ENCODE measurements at regions not wholly inside any gene's neighbourhood (a gene's known extent, or its start where the extent isn't known, plus 50 kb on each side); places are given as distances from the start of the nearest gene placed in this dataset.
A peak's percentile ranks its signal among the peaks of the same experiment; 100 is the strongest.
"Not testable (repeated sequence)": the region's sequence is repeated elsewhere in the genome, so short reads cannot be mapped to it uniquely, and the experiment has no call there.

DNA sequence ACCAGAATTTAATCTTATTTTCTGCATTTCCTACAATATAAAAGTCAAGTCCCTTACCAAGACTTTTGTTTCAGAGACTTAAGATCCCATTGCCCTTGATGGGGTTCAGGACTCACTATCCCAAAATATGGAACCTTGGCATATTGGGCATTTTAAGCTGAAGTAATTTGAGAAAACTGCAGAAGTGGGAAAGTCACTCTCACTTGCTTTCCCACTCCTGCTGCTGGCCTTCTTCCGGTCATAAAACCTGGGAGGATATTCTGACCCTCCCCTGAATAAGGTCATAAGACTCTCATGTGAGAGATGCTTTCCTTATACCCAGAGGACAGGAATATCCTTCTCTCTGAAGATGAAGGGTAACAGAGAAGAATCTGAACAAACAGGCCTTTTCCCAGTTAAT, 92.8 kb upstream of the IFNGR1 start:
- DNase-seq (ENCODE audit: low spot score) (no peak), FAIRE-seq (no peak)

DNA sequence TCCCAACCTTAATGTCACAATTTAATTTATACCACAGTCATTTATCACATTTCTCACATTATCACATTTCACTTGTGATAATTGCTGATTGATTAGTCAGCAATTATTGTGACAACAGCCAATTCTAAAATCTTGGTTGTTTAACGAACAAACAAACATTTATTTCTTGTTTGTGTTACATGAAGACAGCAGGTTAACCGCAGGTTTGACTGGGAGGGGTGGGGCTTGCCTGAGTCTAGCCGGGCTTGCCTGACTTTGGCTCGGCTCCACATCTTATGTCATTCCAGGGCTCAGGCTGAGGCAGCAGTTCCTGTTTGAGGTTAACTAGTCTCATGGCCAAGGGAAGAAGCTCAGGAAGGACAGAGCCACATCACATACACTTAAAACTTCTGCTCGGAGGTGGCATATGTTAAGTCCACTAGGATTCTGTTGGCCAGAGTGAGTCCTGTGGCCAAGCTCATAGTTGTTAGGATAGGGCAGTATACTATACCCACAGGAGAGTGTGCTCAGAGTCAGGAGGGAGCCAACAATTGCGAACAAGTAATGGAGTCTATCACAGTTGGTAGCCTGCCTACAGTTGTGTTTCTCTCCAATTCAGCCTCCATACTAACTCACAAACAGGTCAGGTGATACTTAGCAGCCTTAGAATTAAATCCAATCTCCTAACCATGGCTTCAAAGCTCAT, 90.0 kb upstream of the IFNGR1 start:
- FAIRE-seq: peak; percentile 82
- peak; percentile 88 for DNase-seq (ENCODE audit: low spot score)

DNA sequence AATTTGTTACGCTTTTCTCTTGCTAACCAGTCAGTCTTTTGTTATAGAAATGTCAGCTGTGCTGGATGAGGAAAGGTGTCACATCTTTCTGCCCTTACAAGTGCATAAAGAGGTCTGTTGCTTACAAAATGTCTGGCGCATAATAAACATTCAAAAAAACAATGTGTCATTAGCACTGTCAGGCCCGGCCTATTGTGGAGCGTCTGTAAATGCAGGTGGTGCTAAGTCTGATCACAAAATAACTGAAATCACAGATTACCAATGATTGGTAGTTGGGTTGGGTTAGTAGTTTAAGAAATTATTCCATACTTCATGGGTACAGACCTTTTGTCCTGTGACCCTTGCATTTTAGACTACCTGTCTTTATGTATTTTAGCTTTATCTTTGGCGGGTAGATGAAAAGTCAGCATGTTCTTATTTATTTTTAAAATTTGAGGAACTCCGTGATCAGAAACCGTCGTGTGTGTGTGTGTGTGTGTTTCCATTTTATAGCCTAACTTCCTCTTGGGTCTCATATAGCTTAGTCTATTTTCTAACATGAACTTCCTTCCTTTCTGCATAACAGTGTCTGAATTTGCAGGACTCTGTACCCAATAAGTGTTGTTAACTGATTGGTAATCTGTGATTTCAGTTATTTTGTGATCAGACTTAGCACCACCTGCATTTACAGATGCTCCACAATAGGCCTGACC, 88.1 kb upstream of the IFNGR1 start:
- DNase-seq (ENCODE audit: low spot score) (no peak), FAIRE-seq (no peak)

DNA sequence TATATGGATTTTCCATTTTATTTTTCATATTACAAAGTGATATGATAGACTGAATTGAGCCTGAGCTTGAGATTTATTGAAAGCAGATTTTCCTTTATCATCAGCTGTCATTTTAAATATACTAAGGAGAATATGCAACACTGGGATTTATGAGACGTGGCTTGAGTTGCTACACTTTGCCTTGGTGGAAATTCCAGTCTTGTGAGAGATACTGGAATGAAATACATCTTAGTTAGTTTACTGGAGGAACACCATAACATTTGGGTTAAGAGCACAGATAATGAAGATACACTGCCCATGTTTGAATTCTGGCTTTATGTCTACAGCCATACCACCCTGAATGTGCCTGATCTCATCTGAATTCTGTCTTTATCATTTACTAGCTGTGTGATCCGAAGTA, 86.5 kb upstream of the IFNGR1 start:
- FAIRE-seq: no peak
- DNase-seq (ENCODE audit: low spot score): no peak

DNA sequence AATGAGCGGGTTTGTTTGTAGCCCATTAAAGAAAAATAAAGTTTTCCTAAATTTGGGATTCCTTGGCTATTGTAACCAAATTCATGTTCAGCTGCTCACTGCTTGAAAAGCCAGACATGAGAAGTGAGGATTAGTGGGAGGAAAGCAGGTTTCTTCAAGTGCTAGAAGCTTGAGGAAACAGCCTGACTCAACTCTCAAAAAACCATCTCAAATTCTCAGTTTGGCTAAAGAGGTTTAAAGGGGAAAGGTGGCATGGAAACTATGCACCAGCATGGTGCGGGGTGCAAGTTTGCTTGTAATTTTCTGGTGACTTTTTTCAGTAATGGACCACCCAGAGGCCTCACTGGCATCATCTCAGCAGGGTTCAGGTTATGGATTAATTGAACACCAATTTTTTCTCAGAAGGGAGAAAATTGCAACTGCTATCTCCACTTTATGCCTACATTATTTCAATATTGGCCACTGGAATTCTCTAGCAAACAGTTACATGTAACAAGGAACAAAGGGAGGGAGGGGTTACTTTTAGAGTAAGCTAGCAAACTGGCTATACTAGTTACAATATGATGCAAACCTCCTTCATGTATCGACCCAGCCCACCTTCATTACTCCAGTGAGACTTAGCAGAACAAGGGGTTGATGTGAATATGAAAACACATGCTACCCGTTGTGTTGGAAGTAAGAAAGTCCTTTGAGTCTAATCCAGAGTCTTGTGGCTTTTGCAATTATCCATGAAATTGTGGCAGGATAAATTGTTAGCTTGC, 85.0 kb upstream of the IFNGR1 start:
- DNase-seq (ENCODE audit: low spot score) (no peak), FAIRE-seq (no peak)

DNA sequence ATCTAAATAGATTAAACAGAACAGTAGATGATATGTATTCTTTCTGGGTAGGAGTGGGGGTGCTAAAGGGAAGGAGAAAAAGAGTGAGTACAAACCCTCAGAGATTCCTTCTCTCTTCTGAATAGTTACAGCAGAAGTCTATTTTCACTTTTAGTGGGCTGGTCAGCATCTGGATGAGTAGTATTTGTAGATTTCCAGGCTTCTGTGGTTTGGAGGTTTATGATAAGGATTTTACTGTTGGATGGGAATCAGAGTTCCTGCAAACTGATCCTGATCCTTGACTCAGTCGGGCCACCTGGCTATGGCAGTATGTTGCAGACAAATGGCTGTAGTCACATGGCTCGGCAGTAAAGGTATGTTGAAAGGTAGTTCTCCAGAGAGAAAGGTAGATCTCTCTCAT, 84.3 kb upstream of the IFNGR1 start:
- FAIRE-seq: no peak

DNA sequence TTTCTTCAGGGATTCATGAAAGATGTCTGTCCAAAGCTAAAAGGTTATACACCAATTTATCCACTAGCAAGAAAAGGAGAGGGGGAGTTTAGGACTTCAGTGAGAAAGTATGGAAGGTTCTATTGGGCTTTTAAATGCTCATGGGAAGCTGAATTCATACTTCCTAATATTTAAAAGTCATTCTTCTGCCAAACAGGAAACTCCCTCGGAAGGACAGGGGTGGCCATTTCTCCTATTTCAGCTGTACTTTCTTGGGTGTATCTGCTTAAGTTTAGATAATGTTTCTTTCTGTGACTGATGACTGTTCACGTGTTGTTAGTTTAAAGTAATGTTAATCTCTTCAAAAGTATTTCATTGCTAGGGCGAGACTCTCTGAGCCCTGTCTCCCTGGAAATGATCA, 80.5 kb upstream of the IFNGR1 start:
- no peak for FAIRE-seq
- DNase-seq (ENCODE audit: low spot score): no peak

More for the DNA sequence above, 84.3 kb upstream of the IFNGR1 start:
- DNase-seq (ENCODE audit: low spot score): no peak

DNA sequence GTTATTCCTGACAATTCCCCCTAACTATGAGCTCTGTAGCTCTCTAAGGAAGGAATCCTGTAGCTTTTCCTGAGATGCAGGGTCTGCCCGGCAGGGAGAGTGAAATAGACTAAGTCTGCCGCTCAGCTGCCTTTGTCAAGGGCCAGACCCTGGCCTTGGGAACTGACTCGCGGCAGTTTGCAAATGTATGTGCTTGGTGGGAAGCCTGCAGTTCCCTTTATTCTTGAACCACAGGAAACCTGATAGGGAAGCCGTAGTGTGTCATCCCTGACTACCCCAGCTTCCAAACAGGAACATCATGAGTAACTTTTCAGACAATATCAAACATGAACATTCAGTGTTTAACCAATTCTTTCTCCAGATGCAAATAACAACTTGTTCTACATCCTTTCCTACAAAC, 78.7 kb upstream of the IFNGR1 start:
- FAIRE-seq (no peak), DNase-seq (ENCODE audit: low spot score) (no peak)

DNA sequence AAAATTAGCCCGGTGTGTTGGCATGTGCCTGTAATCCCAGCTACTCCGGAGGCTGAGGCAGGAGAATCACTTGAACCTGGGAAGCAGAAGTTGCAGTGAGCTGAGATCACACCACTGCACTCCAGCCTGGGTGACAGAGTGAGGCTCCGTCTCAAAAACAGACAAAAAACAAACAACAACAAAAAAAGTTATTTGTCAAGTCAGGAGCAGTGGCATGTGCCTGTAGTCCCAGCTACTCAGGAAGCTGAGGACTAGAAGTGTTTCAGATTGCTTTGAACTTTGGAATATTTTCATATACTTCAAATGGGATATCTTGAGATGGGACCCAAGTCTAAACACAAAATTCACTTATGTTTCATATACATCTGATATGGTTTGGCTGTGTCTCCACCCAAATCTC, 73.1 kb upstream of the IFNGR1 start:
- not testable (repeated sequence) for FAIRE-seq; DNase-seq (ENCODE audit: low spot score)

DNA sequence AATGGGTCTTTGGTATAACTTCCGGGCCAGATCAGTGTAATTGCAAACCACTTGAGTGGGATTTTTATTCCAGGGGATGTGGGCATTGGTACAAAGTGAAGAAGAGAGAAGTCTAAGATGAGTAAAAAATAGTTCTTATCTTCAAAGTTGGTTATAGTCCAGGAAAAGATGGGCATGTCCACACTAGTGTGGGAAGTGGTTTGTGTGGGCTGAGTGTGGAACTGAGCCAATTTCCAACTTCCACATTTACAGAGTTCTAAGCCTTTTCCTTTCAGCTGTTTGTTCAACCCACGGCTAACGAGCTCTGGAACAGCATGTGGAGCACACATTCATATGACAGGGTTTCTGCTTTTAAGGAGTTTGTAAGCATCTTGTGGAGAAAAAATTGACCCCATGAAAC, 72.3 kb upstream of the IFNGR1 start:
- FAIRE-seq: no peak
- no peak for DNase-seq (ENCODE audit: low spot score)

DNA sequence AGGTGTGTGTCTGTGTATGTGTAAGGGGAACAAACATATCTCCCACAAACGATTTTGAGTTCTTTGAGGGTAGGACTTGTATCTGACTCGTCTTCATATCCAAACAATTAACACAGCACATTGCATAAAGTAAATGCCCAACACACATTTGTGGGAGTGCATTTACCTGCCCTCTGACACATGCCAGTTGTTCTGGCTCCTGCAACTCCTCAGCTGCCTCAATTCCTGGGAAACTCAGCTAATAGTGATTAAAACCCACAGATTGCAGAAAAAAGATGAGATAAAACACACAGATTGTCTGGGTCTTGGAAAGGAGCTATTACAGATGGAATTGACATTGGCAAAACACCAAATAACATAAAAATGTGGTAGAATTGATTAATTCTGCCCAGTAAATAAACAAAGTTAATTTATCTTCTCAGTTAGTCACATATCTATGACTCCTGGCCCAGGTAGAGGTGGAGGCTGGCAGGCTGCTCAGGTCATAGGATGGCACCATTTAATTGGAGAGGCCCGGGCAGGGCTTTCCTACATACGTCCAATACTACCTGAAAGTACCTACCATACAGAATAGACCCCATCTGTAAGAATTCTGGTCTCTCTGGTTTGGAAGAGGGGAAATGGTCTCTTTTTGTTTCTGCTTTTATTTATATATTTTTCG, 71.5 kb upstream of the IFNGR1 start:
- FAIRE-seq: no peak
- no peak for DNase-seq (ENCODE audit: low spot score)

DNA sequence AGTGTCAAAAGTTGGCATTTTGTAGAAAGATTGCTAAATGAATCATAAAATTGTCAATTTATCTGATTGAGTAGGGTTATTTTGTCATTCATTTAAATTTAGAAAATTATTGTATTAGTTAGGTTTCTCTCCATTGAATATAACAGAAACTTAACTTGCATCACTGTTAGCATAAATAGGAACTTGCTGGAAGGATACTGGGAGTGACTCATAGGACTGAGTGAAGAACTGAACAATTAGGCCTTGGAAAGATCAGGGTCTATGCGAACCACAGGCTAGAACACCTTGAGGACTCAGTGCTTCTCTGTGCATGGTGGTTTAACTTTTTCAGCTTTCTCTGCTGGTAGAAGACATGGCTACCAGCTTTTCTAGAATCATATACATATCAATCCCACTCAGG, 67.7 kb upstream of the IFNGR1 start:
- DNase-seq (ENCODE audit: low spot score) (no peak), FAIRE-seq (no peak)

DNA sequence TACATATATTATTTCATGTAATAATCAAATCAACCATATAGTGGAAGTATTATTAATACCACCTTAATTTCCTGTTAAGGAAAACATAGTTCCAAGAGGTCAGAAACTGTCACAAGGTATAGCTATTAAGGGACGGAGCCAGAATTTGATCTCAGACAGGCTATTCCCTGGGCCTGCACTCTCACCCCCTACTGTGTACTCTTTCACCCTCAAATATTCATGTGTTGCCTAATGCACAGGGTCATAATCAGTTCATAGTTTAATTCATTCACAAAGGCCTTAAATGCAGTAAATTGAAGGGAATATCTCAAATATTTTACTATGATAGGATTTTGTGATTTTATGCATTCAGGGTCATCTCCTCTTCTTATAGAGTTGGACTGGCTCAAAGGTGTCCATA, 67.2 kb upstream of the IFNGR1 start:
- no peak for FAIRE-seq

DNA sequence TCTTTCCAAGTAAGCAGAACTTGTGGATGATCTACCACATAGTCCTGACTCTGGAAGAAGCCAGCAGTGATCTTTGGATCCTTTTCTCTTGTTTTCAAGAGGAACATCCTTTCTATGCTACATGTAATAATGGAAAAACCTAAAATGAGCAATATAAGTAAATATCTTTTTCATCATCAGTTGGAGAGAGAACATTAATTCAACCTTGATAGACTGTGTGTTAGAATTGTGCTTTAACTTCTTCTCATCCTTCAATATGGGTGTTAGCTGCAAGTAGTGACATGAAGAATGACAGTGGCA, 65.6 kb upstream of the IFNGR1 start:
- DNase-seq (ENCODE audit: low spot score): no peak

More for the DNA sequence above, 67.2 kb upstream of the IFNGR1 start:
- no peak for DNase-seq (ENCODE audit: low spot score)

DNA sequence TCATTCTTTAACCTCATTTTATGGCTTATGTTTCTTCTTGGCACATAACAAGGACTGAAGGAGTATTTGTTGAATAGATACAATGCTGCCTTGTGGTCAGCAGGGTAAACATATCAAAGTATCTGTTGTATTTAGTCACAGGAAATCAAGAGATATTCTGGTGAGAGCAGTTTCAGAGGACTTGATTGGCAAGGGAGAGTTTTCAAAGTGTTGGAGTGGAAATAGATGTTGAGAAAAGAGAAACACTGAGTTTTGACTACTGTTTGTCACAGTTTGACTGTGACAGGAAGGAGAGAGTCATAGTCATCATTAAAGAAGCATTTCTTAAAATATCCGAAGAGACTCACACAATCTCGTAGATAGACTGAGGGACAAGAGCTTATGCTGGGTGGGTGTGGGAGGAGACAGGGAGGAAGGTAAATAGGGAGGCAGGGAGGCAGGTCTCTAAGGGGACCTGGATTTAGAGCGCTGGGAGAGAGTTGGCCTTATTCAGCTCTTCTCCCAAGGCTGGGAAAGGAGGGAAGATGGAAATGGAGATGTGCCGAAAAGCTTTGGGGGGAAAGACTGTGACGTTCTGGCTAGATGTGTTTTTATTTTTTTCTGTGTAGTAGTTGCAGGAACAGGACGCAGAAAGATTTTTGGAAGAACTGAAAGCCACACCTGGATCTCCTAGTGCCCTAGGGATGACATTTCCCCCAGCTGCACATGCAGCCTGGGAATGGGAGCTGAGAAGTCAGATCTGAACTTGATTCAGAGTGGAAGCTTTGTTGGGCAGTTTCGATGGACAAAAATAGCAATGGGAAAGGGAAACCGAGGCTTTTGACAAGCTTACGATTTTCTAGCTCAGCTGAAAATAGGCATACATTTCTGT, 65.0 kb upstream of the IFNGR1 start:
- no peak for FAIRE-seq
- peak; percentile 35 for DNase-seq (ENCODE audit: low spot score)

More for the DNA sequence above, 65.6 kb upstream of the IFNGR1 start:
- no peak for FAIRE-seq

DNA sequence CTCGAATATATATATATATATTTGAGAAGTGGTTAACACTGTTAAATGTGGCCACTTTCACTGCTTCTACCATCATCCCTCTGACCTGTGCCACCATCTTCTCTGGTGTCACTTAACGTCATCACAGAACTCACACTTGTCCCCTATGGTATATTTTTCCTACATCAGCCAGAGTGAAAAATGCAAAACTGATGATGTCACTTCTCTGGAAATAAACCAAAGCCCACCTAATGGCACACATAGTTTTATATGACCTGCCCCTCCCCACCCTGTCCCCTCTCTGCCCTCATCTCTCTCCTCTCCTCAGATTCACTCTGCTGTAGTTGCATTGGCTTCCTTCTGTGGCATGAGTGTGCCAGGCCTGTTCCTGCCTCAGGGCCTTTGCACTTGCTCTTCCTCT, 63.9 kb upstream of the IFNGR1 start:
- no peak for FAIRE-seq
- no peak for DNase-seq (ENCODE audit: low spot score)

DNA sequence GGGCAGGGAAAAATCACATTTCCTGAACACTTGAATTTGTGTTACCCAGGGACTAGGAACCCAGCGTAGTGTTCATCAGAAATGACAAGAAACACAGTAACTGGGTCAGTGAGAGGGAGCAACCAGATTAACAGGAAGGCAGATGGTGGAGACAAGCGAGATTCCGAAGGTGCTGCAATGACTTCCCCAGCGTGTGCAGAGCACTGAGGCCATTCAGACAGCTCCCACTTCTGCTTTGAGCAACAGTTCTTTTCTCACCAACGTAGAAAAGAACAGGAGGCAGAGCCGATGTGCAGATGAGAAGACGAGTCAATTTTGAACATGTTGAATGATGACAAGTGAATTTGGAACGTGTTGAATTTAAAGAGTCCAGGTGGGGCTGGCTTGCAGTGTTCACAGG, 63.1 kb upstream of the IFNGR1 start:
- FAIRE-seq: no peak

DNA sequence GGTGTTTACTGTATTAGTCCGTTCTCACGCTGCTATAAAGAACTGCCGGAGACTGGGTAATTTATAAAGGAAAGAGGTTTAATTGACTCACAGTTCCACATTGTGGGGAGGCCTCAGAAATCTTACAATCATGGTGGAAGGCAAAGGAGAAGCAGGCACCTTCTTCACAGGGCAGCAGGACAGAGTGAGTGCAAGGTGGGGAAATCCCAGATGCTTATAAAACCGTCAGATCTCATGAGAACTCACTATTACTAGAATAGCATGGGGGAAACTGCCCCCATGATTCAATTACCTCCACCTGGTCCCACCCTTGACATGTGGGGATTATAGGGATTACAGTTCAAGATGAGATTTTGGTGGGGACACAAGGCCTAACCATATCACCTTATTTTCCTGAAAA, 60.1 kb upstream of the IFNGR1 start:
- FAIRE-seq; DNase-seq (ENCODE audit: low spot score): not testable (repeated sequence)

More for the DNA sequence above, 63.1 kb upstream of the IFNGR1 start:
- no peak for DNase-seq (ENCODE audit: low spot score)

DNA sequence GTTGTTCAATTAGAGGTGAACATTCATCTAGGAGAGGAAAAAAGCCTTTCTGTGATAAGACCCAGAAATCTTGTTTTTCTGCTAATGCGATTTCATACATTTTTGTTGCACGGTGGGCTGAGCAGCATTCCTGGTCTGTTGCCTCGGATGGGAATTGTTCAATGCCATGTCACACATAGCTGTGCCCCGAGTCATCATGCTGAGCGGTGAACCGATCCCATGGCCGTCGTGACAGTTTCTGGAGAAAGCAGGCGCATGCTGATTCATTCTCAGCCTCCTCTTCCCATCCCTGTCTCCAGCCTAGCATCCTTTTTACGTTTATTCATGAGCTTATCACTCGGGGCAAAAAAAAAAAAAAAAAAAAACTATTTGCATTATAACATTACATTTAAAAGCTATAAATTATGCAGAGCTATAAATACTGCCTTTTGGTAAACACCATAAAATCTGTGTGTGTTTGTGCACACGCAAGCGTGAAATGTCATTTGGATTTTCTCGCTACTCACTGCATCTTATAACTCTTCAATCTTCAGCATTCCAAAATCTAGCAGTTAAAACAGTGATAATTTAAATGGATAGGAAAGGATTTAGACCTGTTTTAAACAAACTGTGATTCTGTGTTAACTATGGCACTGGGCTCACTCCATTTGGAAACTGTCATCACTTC, 58.9 kb upstream of the IFNGR1 start:
- DNase-seq (ENCODE audit: low spot score): peak; percentile 73
- FAIRE-seq: peak; percentile 82

DNA sequence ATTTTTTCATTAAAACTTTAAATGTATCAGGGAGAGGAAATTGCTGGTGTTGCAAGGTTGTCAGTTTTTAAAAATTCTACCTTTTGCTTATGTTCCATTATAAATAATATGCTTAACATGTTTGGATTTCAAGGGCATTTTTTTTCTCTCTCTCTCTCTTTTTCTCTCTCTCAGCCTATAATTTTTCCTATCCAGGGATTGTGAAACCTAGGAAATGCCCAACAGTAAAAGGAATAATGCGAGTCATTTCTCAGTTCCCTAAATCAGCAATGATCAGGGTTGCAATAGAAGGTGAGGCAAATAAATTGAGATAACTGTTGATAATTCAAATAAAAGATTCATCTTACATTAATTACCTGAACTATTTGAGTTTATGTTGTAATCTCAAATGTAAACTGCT, 53.2 kb upstream of the IFNGR1 start:
- no peak for FAIRE-seq
- DNase-seq (ENCODE audit: low spot score): no peak

All from urothelium cell line (cell line).